HG02938 (cell line): ENCODE measurements at regions not wholly inside any gene's neighbourhood (a gene's known extent, or its start where the extent isn't known, plus 50 kb on each side); places are given as distances from the start of the nearest gene placed in this dataset.

Experiments
- ATAC-seq: cut with Tn5 transposase; IDR thresholded peaks from one replicate; pipeline ENCODE4 v1.9.1; 2021; ENCODE audit warnings: mild to moderate bottlenecking, moderate library complexity; ENCODE audit not compliant: unreplicated experiment

DNA sequence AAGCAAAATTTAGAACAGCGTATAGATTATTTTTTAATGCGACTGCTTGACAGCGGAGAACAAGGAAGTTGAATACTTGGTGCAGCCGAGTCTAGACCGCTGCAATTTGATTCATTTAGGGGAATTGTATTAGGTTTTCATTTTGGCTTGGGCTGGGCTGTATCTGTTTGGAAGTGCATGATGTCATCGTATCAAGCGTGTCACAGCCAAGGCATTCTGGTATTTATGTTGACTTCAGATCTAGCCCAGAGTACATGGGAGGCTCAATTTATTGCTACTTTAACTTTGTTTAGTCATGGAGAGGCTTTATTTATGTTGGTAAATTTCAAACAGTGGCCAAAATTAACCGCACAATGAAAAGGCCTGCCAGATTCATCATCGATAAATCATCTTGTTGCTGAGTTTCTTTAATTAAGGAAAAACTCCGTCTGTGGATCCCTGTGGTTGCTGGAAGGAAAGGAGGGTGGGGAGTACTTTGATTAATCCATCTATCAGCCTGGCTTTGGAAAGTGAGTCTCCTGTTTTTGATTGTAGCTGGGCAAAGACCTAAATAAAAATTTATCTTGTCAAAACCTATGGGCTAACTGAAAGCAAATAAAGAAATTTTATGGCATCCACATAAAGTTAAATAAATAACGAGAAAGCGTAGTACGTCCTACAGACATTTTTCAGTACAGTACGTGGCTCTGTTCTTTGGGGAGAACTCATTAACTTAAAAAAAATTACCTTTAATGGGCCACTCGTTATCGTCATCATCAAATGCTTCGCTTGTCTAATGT, 230.4 kb upstream of the SPRED2 start:
- ATAC-seq, result no peak

DNA sequence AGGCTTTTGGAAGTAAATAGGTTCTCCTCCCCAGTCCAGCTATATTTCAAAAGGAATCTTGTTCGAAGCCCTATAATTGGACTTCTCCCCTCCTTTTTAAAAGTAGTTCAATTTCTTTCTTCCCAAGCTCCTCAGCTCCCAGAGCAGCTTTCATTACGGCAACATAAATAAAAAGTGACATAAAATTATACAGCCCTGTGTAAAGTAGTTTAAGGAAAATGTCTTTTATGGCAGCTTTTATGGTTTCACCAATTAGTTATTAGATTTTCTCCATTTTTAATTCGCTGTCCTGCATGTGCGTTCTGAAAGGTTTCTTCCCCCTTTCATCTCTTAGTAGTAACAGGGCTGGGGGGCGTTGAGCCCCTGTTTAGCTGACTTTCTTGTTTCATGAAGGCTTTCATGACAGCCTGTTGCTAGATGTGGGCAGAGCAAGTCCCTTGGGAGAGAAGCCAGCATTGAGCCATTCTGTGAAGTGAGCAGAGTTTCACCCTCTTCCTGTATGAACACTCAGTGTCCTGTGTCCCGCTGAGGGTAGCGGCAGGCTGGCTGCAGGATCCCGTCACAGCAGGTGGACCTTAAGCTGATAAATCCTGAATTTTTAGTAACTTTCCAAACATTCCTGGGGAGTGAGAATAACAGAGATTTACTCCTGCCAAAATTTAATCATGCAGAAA, 229.7 kb upstream of the SPRED2 start:
- ATAC-seq, result no peak

DNA sequence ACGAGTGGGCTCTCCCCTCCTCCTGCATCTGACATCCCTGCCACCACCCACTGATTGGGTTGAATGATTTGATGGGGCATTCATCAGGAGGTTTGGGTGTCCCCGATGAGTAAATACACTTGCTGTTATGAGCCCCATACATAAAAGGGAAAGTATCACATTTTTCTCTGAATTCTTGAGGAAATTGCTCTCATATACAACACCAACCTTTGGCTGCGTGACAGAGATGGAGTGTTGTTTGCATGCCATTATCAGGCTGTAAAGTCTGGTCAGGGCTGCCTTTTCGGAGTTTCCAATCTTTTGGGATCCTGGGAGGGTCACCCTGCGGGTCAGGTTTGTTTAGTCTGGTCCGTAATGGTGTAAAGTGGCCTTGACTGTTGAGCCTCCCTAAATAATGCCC, 227.9 kb upstream of the SPRED2 start:
- no peak for ATAC-seq

DNA sequence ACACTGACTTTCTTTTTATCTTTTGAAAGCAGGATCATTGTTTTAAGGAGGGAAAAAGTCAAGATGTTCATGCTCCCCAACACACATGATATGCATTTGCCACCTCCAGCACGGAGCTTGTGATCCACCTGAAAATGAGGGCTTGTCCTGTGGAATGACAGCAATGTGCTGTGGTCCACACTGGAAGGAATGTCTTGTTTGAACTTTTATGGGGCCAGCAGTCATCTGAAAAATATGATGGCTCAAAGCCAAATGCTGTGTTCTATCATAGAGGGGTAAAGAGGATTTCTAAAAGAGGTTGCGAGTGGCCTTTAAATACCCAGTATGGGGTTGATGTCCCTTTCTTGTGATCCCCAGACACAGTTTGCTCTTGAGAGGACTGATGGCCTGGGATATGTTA, 226.5 kb upstream of the SPRED2 start:
- no peak for ATAC-seq

DNA sequence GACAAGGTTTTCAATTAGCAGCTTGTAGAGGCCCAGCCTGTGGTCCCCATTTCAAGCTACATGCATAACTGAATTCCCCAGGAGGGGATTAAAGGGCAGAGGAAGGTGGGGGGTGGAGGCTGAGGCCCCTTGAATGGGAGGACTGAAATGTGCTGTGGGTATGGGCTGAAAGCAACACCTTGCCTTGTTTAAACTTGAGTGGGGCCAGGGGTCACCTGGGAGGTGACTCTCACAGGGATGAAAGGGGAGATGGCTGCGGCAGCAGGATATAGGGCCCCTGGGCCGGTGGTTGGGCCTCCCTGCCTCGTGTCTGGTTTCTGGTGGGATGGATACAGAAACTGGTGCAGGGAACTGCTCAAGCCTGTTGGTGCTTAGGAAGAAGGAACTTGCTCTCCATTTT, 225.9 kb upstream of the SPRED2 start:
- ATAC-seq, result no peak

DNA sequence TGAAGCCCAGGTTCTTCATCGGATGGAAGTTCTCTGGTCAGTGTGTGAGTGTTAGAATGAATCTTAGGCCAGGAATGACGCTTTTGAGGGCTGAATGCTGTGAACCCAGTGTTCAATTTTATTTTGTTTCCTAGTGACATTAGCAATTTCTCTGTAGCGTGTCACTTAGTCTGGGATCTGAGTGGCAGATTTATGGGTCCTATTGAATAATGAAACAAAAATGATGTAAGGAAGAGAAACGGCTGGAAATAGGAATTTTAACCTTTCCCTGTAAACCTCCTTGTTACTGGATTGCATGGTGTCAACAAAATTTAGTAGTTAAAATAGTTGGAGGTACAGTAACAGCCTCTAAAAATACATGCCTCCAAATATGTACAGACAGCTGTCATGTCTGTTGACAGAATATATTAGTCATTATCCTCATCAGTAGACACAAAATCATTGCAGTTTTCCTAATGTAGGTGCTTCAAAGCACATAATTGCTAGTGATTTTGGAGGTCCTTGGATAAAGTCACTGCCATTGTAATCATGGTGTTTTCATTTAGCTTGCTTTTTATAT, 223.8 kb upstream of the SPRED2 start:
- no peak for ATAC-seq

DNA sequence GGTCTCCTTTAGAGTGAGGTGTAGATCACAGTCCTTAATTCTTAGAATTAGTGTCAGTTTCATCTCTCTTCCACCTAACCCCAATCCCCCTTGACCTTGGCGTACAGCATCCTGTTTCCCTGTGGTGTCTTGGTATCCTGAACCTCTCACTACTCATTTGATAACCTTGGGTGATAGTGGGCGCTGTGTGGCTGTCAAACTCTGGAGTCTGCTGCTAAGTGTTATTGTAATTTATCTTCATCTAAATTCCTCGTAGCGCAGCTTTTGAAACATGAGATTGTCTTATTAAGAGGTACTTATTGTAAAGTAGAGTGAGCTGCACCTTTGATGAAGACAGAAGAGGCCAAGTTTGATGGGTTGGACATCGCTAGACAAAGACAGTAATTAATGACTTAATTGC, 222.6 kb upstream of the SPRED2 start:
- no peak for ATAC-seq

DNA sequence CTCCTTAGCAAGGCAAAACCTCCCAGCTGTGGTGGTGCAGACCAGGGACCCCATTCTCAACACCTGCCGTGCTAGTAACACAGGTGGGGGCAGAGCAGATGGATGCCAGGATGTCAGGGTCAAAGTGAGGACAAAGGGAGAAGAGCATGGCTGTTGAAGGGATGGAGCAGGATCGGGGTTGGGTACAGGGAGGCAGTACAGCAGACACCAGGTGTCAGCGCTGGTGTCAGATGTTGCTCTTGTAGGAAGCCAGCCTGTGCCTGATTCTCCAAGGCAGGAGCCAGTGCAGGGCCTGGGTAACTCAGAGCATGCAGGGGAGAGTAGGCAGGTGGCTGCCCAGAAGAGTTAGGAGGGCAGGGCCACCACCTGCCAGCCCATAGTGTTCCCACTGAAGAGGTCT, 222.1 kb upstream of the SPRED2 start:
- no peak for ATAC-seq

DNA sequence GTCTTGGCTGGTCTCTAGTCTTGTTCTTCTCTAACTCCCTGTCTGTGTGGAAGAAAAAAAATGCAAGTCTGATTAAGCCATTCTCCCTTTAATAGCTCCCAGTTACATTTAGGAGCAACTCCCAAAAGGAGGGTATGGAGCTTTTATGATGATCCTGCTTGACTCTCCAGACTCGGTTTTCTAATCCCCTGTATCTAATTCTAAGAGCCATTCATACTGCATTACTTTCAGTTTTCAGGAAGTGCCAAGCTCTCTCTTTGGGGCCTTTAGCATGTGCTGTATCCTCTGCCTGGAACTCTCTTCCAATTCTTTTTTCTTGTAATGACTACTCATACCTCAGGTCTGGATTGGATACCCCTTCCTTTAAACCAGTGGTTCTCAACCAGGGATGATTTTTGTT, 219.7 kb upstream of the SPRED2 start:
- no peak for ATAC-seq

DNA sequence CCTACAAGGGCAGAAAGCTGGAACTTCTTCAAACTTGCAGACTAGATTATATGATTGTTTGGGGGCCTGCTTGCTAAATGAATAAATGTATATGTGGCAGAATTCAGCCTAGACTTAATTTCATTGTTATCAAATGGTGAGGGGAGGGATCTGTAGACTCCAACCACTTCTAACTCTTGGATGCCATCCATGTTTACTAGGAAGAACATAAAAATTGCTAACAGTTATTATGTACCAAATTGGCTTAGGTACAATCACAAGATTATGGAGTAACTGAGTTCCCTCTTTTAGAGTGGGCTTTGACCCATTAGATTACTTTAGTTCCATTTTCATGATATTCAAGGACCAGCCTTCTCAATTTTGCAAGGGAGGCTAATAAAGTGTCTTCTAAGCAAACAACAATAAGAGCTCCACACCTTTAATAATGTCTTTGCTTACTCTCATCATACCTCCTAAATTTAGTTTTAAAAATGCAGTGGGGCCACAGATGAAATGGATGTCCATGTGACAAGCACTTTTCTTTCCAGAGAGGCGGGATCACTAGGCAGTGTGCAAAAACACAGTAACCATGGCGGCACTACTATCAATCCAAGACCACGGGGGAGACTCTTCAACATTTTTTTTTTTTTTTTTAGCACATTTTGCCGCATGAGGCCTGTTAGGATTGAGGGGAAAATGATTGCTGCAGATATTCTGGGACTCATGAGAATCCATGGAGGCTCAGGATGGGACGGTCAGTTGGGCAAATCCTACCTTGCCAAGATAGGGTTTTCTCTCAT, 217.6 kb upstream of the SPRED2 start:
- no peak for ATAC-seq

DNA sequence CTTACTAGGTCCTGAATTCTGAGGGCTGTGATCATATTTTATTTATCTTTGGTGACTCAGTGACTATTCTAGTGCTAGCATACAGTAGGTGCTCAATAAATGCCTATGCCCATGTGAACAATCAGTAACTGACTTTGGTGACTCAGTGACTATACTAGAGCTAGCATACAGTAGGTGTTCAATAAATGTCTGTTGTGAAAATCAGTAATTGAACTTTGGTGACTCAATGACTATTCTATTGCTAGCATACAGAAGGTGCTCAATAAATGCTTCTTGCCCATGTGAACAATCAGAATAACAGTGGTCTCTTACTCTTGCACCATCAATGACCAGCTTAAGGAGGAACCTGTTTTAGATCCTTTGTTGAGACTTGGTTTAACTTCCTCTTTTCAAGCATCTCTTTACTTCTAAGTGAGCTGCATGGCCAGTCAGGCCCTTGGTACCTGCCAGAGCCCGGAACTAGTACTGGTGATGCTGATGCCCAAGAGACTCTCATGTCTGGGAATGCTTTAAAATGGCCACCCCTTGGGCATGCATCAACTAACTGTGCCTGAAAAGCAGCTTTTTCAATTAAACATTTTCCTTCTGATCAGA, 214.9 kb upstream of the SPRED2 start:
- ATAC-seq, result no peak

DNA sequence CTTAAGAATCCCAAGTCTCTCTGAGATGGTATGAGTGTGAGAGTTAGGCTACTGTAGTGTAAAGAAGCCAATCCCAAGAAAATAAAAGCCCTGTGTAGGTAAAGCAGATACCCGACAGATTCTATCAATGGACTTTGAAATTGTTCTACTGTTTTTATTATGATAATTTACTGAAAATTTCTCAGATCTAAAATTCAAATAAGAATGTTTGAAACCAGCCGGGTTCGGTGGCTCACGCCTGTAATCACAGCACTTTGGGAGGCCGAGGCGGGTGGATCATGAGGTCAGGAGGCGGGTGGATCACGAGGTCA, 208.3 kb upstream of the SPRED2 start:
- no peak for ATAC-seq

DNA sequence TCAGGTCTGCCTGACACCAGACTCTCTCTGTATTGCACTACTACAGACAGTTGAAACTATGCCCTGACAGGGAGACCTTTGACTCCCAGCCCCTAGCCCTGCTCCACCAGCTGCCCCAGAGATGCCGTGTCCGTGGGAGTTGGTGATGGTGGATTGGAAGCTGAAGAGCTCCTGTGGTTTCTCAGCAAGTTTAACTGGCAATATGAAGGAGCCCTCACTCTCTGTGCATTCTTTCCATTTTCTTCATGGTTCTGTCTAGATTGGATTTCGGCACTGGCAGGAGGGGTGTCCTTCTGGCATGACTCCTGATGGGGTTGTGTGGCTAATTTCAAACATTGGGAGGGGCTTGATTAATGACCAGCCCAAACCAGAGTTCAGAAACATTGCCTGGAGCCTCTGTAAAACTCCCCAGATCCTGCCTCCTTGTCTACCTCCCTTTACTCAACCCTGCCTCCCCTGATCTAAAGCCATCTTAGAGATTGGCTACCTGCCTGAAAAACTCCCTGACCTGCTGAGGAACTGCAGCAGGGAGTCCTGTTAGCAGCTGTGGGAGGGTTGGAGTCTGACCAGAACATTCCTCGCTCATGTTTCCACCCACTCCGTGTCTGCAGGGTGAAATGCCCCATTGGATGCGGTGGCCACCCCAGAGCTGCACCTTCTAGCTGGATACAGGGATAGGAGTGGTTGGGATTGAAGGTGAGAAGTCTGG, 206.9 kb upstream of the SPRED2 start:
- ATAC-seq, result no peak

DNA sequence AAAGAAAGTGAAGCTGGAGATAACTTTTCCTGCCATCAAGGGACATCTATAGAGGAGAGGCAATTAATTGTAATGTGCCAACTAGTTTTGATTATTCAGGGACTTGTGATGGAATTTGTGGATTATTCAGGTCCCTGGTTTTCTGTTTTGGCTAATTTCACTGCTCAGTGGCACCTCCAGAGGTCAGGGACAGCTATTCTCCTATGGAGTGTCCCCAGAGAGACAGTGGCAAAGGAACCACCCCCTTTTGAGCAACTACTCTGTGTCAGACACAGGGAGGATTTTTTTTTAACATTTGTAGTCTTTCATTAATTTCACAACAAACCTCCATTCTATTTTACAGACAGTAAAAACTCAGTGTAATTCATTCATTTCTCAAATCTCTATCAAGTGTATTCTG, 206.0 kb upstream of the SPRED2 start:
- no peak for ATAC-seq

DNA sequence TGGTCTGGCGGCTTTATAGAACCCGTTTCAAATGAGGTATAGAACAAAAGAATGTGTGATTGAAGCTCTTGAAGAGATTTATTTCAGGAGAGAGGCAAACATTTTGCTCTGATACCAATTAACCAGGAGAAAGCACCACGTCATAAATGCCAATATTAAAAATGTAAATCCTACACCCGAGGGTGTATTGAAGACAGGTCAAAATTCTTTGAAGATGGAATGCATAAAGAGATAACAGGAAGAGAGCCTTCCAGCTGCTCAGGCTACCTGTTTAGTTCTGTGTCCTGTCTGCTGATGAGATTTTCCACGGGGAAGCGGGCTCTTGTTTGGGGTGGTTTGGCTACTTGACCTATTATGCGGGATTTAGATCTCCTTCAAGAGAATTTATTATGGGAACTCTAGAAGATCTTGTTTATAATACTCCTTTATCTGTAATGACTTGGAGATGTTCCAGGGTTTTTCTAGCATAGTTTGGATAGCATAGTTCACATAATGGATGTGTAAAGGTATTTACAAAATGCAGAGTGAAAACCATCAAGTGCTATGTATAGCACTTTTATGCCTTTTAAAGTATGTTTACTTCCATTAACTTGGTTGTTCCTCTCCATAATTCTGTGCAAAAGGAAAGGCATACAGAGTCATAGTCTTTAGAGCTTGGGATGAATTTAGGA, 204.5 kb upstream of the SPRED2 start:
- no peak for ATAC-seq

DNA sequence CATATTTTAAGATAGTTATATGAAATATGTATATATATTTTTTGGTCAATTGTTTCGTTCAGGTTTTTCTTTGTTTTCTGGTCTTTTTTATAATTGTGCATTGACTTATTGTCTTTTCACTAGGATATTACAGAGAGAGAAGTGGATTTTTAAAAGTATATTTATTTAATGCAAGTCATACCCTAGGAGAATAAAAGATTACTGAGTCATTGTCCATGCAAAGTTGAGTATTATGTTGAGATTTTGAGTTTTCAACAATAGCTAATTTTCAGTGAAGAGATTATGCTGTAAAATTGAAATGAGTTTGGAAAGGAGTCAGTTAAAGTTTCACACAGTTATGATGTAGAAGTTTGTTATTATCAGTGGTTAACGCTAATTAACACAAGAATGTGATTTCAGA, 203.6 kb upstream of the SPRED2 start:
- no peak for ATAC-seq

DNA sequence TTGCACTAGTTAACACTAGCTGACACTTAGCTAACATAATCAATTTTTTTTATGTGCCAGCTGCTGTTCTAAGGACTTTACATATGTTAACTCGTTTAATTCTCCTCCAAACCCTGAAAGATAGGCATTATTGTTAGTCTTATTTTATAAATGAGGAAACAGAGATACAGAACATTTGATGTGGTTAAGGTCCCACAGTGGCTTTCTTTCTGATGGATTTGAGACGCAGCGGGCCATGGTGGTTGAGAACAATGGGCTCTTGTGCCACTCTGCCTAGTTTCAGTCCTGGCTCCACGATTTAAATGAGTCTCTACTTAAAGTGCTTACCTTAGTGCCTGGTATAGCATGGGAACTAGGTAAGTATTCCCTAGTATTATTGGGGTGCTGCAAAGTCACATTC, 201.9 kb upstream of the SPRED2 start:
- ATAC-seq, result no peak

DNA sequence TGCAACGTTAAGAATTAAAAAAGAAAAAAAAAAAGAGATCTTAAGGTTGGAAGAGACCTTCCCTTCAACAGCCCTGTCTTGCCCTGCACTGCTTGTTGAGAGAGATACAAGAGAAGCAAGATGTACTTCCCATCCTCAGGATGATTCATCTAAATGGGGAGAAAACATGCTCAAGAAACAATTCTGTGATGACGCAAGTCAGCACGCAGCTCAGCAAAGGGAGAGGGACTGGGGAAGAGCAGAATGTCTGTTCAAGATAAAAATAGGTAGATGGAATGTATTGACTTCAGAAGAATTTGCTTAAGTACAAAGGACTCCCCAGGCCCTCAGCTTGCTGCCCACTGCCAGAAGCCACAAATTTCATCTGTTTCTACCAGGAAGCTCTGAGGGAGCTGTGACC, 198.2 kb upstream of the SPRED2 start:
- ATAC-seq, result no peak

DNA sequence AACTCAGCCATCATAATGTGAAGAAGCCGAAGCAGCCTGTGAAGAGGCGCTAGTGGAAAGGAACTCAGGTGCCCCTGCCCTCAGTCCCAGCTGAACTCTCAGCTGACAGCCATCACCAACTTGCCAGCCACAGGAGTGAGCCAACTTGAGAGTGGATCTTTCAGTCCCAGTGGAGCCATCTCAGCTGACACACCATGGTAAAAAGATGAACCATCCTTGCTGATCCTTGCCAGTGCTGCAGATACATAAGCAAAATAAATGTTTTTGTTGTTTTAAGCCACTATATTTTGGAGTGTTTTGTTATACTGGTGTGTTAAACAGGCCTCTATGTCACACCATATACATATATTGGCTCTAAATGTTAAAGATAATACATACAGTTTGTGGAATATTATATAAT, 195.8 kb upstream of the SPRED2 start:
- no peak for ATAC-seq

DNA sequence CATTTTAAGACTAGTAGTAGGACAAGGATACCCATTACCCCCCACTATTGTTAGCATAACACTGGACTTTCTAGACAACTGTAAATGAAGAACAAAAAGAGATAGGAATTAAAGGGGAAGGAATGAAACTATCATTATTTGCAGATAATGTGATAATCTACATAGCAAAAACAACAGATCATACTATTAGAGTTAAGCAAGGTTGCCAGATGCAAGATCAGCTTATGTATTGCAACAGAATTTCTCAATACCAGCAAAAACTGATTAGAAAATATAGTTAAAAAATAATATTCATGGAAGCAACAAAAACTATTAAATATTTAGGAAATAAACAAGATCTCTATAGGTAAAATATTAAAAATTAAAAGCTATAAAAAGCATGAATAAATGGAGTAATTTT, 194.4 kb upstream of the SPRED2 start:
- ATAC-seq, result no peak
